HepG2 (cell line): ENCODE measurements at regions not wholly inside any gene's neighbourhood (a gene's known extent, or its start where the extent isn't known, plus 50 kb on each side); places are given as distances from the start of the nearest gene placed in this dataset.

Experiments used
- ATAC-seq: fragments of 200-7000 bp; cut with Tn5 transposase; 3 replicates; pipeline ENCODE4 v1.9.1; 2020; ENCODE audit warnings: mild to moderate bottlenecking, moderate library complexity
- BruUV-seq: library from RNA; stranded (reverse); fragments of 400-500 nt; replicated peaks from 2 replicates; lab custom pipeline; 2021; lab: Mats Ljungman, UMichigan
- CTCF ChIA-PET: fragments of 300-600 bp; formaldehyde crosslinking; extraction: SDS; loops from one replicate; lab custom pipeline; 2021; ENCODE audit warnings: low total read pairs, inconsistent platforms, low intra/inter-chr PET ratio; lab: Yijun Ruan, JAX
- POLR2A ChIA-PET: fragments of 350-600 bp; sonication (Branson Sonifier 250); formaldehyde crosslinking; loops from one replicate; lab custom pipeline; 2020; ENCODE audit warnings: antibody characterized with exemption, inconsistent platforms; lab: Yijun Ruan, JAX
- DNase-seq: peaks from one replicate; pipeline ENCODE4 v3.0.0-alpha.2; 2015; ENCODE audit warnings: low spot score
- FAIRE-seq: peaks from 3 replicates; lab custom pipeline; 2011; peaks lifted over from hg19 to GRCh38; lab: Jason Lieb, UNC
- H2AFZ ChIP-seq: one replicate; pipeline ENCODE4 v1.6.1; 2011; ENCODE audit warnings: low read length, inconsistent platforms
- H3K27ac ChIP-seq: fragments of 300-600 bp; 3 replicates; pipeline ENCODE4 v1.8.0; 2011; ENCODE audit warnings: mixed run types, mild to moderate bottlenecking, mixed read lengths, low read length, inconsistent platforms; ENCODE audit not compliant: insufficient read depth; ENCODE audit errors: extremely low read length
- H3K27me3 ChIP-seq, 2 experiments: fragments of 200-600 bp in 1 of 2; 2 replicates in 1 of 2; 3 replicates in 1 of 2; pipeline versions ENCODE4 v1.6.0 to v1.8.0; 2011; ENCODE audit warnings: low read length in 2 of 2, mild to moderate bottlenecking in 2 of 2, moderate library complexity in 2 of 2, inconsistent platforms in 1 of 2; ENCODE audit not compliant: insufficient read depth in 2 of 2, control insufficient read depth in 1 of 2
- H3K36me3 ChIP-seq, 2 experiments: fragments of 200-600 bp in 1 of 2; replicated peaks in 1 of 2; 2 replicates in 1 of 2; 3 replicates in 1 of 2; pipeline versions ENCODE4 v1.5.1 to v1.8.0; 2011; ENCODE audit warnings: low read length in 2 of 2, inconsistent platforms in 1 of 2; ENCODE audit not compliant: insufficient read depth in 2 of 2, control insufficient read depth in 1 of 2
- H3K4me1 ChIP-seq: 2 replicates; pipeline ENCODE4 v1.5.1; 2012; ENCODE audit warnings: low read length, inconsistent platforms; ENCODE audit not compliant: insufficient read depth
- H3K4me2 ChIP-seq: 2 replicates; pipeline ENCODE4 v1.6.0; 2011; ENCODE audit warnings: low read depth, low read length, inconsistent platforms
- H3K4me3 ChIP-seq, 3 experiments: fragments of 200-600 bp in 1 of 3; sonication (generic), shearing (Covaris generic) in 1 of 3; replicated peaks in 1 of 3; 2 replicates each; pipeline ENCODE4 v1.5.1; 2011 to 2016; ENCODE audit warnings: low read length in 3 of 3, inconsistent platforms in 2 of 3, low read depth in 2 of 3, mild to moderate bottlenecking in 2 of 3, control low read depth in 1 of 3, mixed read lengths in 1 of 3; ENCODE audit not compliant: insufficient read depth in 1 of 3
- H3K79me2 ChIP-seq: one replicate; pipeline ENCODE4 v1.6.1; 2011; ENCODE audit warnings: low read length, inconsistent platforms; ENCODE audit not compliant: insufficient read depth
- H3K9ac ChIP-seq: 2 replicates; pipeline ENCODE4 v1.6.0; 2011; ENCODE audit warnings: mild to moderate bottlenecking, low read depth, low read length, inconsistent platforms; ENCODE audit not compliant: insufficient read depth
- H3K9me3 ChIP-seq: 2 replicates; pipeline ENCODE4 v1.5.1; 2012; ENCODE audit warnings: mild to moderate bottlenecking, low read length
- H4K20me1 ChIP-seq: 2 replicates; pipeline ENCODE4 v1.6.0; 2011; ENCODE audit warnings: inconsistent platforms, mild to moderate bottlenecking, low read length, moderate library complexity; ENCODE audit not compliant: insufficient read depth
- HMGA1 ChIP-seq: sonication (generic); formaldehyde crosslinking; conservative IDR thresholded peaks from 2 replicates; pipeline ENCODE4 v1.4.0; 2020; ENCODE audit warnings: missing genetic modification reagents
- IKZF1 ChIP-seq: fragments of 450-650 bp; IDR thresholded peaks from 2 replicates; pipeline ENCODE4 v1.7.1; 2016
- KDM5A ChIP-seq: fragments of 200-600 bp; sonication (generic); IDR thresholded peaks from 2 replicates; pipeline ENCODE4 v1.7.0; 2018; ENCODE audit warnings: antibody characterized with exemption, mild to moderate bottlenecking, low read length, borderline replicate concordance
- NCOR1 ChIP-seq: fragments of 200-600 bp; sonication (generic); IDR thresholded peaks from 2 replicates; pipeline ENCODE4 v1.7.0; 2017; ENCODE audit warnings: antibody characterized with exemption, low read length, borderline replicate concordance
- NR2F1 ChIP-seq, 2 experiments: fragments of 450-650 bp in 1 of 2; formaldehyde crosslinking in 1 of 2; IDR thresholded peaks; 2 replicates each; pipeline versions ENCODE4 v1.5.0 to v1.6.1; 2016 to 2020; ENCODE audit warnings: mild to moderate bottlenecking in 1 of 2, missing compliant biosample characterization in 1 of 2, missing genetic modification reagents in 1 of 2, moderate library complexity in 1 of 2
- PHF20 ChIP-seq: sonication (generic); formaldehyde crosslinking; IDR thresholded peaks from 2 replicates; pipeline ENCODE4 v1.5.0; 2020; ENCODE audit warnings: mild to moderate bottlenecking, missing genetic modification reagents
- PRMT3 ChIP-seq: sonication (generic); formaldehyde crosslinking; IDR thresholded peaks from 2 replicates; pipeline ENCODE4 v1.8.1; 2022; ENCODE audit warnings: low read depth, mild to moderate bottlenecking, moderate library complexity, missing genetic modification reagents, borderline replicate concordance
- RBFOX2 ChIP-seq: fragments of 200-400 bp; formaldehyde crosslinking; IDR thresholded peaks from 2 replicates; pipeline ENCODE4 v1.6.1; 2017; ENCODE audit warnings: low read depth, mild to moderate bottlenecking, low read length
- RELA ChIP-seq: sonication (generic); formaldehyde crosslinking; IDR thresholded peaks from 2 replicates; pipeline ENCODE4 v1.4.0; 2020; ENCODE audit warnings: missing genetic modification reagents
- SALL1 ChIP-seq: sonication (generic); formaldehyde crosslinking; IDR thresholded peaks from 2 replicates; pipeline ENCODE4 v1.8.0; 2022; ENCODE audit warnings: mild to moderate bottlenecking, missing genetic modification reagents
- SOX13 ChIP-seq, 3 experiments: fragments of 450-650 bp in 1 of 3; sonication (generic) in 1 of 3; formaldehyde crosslinking in 1 of 3; IDR thresholded peaks in 2 of 3; conservative IDR thresholded peaks in 1 of 3; 2 replicates each; pipeline versions ENCODE4 v1.5.0 to v1.6.1; 2016 to 2020; ENCODE audit warnings: antibody characterized with exemption in 1 of 3, mild to moderate bottlenecking in 1 of 3, missing compliant biosample characterization in 1 of 3, missing genetic modification reagents in 1 of 3, moderate library complexity in 1 of 3
- THAP8 ChIP-seq: sonication (generic); formaldehyde crosslinking; IDR thresholded peaks from 2 replicates; pipeline ENCODE4 v1.5.1; 2020; ENCODE audit warnings: missing genetic modification reagents, mild to moderate bottlenecking, borderline replicate concordance
- TSC22D2 ChIP-seq: sonication (generic); formaldehyde crosslinking; IDR thresholded peaks from 2 replicates; pipeline ENCODE4 v1.5.1; 2020; ENCODE audit warnings: missing genetic modification reagents, mild to moderate bottlenecking, borderline replicate concordance
- ZNF44 ChIP-seq: sonication (generic); formaldehyde crosslinking; IDR thresholded peaks from 2 replicates; pipeline ENCODE4 v1.5.1; 2020; ENCODE audit warnings: mild to moderate bottlenecking, missing genetic modification reagents
- ZNF616 ChIP-seq: sonication (generic); formaldehyde crosslinking; IDR thresholded peaks from 2 replicates; pipeline ENCODE4 v1.5.0; 2020; ENCODE audit warnings: low read depth, mild to moderate bottlenecking, missing genetic modification reagents
- WGBS: methylation state at CpG from one replicate; pipeline ENCODE4 v1.1.6; 2017; ENCODE audit warnings: low lambda C conversion rate; 5-methylcytosine and 5-hydroxymethylcytosine counted together
- in situ Hi-C: cut with HindIII; loops from 2 replicates; pipeline ENCODE4 v1.10.0; 2017; ENCODE audit warnings: low pct_unique_long_range_greater_than_20kb; ENCODE audit not compliant: extremely low pct_ligation_motif_present
- intact Hi-C: fragments of 100-400 bp; cut with micrococcal nuclease; formaldehyde crosslinking; loops from one replicate; pipeline ENCODE4 v1.10.0; 2022; ENCODE audit not compliant: unreplicated experiment
- TF ChIP-seq, protein P1 (sequence below): sonication (generic); formaldehyde crosslinking; IDR thresholded peaks from 2 replicates; pipeline ENCODE4 v1.9.0; 2021; ENCODE audit warnings: missing genetic modification reagents, borderline replicate concordance
- TF ChIP-seq, protein P2 (sequence below): IDR thresholded peaks from 2 replicates; pipeline ENCODE4 v1.6.1; 2016; ENCODE audit warnings: missing biosample characterization, missing genetic modification reagents, low read depth

GRCh38 chr2:16570516-16570915 is 95.1 kb downstream of the CYRIA start:
- no peak for ATAC-seq
- in situ Hi-C loops, result no loop called here

DNA sequence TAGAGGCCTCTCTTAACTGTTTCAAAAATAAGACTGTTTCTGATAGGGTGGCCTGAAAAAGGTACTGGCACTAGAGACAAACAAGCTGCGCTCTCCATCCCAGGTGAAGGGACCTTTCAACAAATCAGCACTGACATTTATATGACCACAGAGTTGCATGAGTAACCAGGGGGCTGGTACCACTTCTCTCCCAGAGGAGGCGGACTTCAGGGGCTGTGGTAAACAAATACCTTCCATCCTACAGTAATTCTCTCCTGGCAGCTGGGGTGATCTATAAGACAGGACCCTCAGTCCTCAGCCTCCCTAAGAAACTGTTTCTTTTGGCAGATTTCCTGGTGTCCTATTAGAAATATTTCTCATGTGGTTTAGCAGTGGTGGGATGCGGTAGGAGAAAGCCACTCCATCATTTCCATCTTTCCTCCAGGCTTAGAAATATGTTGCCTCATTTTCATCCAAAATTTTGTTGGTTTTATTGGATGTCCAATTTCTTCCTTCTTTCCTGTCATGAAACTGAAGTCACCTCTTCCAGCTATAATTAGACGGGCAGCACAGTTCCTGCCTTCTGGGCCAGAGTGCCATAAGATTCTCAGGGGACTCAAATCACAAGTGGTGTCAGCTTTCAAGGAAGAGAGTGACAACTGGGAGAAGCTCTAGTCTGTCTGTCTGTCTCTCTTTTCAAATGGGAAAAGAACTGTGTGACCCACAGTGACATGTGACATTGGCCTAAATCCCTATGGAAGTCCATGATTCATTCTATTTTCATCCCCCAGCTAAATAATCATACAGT is 96.4 kb downstream of the CYRIA start:
- ChIA-PET CTCF (no interaction called here), POLR2A (no interaction called here)
- Histone ChIP-seq H3K4me2 (no peak overlapping the region), H2AFZ (no peak overlapping the region), H3K4me3 (no peak overlapping the region), H3K27ac (no peak overlapping the region), H3K9me3 (peaks cover 12% of the 10 kb centered on the region; the same call in 1 of the 2 replicates), H3K79me2 (no peaks in the 10 kb centered on the region), H3K4me1 (no peaks in the 10 kb centered on the region), H4K20me1 (no peaks in the 10 kb centered on the region), H3K36me3 (no peaks in the 10 kb centered on the region), H3K27me3 (no peaks in the 10 kb centered on the region), H3K9ac (no peak overlapping the region)
- in situ Hi-C loops, result no loop called here
- FAIRE-seq, result no peak
- no TSS peak for BruUV-seq
- intact Hi-C loops, result no loop called here
- no peak for ATAC-seq
- DNase-seq, result no peak
- 39% methylated on average over 4 of the region's 4 CpGs for WGBS
- TF ChIP-seq ZNF616 (CRISPR knock-in tag) (no peak), PHF20 (CRISPR knock-in tag) (no peak), PRMT3 (CRISPR knock-in tag) (no peak), TSC22D2 (CRISPR knock-in tag) (no peak), ZNF44 (no peak), KDM5A (no peak)
- TF ChIP-seq, protein P1, sequence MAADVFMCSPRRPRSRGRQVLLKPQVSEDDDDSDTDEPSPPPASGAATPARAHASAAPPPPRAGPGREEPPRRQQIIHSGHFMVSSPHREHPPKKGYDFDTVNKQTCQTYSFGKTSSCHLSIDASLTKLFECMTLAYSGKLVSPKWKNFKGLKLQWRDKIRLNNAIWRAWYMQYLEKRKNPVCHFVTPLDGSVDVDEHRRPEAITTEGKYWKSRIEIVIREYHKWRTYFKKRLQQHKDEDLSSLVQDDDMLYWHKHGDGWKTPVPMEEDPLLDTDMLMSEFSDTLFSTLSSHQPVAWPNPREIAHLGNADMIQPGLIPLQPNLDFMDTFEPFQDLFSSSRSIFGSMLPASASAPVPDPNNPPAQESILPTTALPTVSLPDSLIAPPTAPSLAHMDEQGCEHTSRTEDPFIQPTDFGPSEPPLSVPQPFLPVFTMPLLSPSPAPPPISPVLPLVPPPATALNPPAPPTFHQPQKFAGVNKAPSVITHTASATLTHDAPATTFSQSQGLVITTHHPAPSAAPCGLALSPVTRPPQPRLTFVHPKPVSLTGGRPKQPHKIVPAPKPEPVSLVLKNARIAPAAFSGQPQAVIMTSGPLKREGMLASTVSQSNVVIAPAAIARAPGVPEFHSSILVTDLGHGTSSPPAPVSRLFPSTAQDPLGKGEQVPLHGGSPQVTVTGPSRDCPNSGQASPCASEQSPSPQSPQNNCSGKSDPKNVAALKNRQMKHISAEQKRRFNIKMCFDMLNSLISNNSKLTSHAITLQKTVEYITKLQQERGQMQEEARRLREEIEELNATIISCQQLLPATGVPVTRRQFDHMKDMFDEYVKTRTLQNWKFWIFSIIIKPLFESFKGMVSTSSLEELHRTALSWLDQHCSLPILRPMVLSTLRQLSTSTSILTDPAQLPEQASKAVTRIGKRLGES, result no peak
- TF ChIP-seq, protein P2, sequence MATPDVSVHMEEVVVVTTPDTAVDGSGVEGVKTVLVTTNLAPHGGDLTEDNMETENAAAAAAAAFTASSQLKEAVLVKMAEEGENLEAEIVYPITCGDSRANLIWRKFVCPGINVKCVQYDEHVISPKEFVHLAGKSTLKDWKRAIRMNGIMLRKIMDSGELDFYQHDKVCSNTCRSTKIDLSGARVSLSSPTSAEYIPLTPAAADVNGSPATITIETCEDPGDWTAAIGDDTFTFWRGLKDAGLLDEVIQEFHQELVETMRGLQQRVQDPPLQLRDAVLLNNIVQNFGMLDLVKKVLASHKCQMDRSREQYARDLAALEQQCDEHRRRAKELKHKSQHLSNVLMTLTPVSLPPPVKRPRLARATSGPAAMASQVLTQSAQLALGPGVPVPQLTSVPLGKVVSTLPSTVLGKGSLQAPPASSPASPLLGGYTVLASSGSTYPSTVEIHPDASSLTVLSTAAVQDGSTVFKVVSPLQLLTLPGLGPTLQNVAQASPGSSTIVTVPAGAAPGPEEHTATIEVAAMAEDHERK (CRISPR knock-in tag), result no peak

More at GRCh38 chr2:16570516-16570915, 95.1 kb downstream of the CYRIA start:
- no peak overlapping the region for H3K4me3 ChIP-seq
- no peaks in the 10 kb centered on the region for H3K79me2 ChIP-seq
- no peaks in the 10 kb centered on the region for H4K20me1 ChIP-seq
- no peak for DNase-seq
- CTCF ChIA-PET, result no interaction called here
- no peak for FAIRE-seq
- H2AFZ ChIP-seq, result no peak overlapping the region
- no peak for TF ChIP-seq RELA (CRISPR knock-in tag)
- TF ChIP-seq HMGA1 (CRISPR knock-in tag), result no peak
- TF ChIP-seq SOX13 (IDR thresholded peaks at IDR 0.05), result no peak
- no peak for TF ChIP-seq SOX13 (CRISPR knock-in tag; conservative IDR thresholded peaks at IDR 0.05 in 1 of 2, IDR thresholded peaks at IDR 0.05 in 1 of 2)
- TF ChIP-seq NCOR1, result no peak
- no peak for TF ChIP-seq THAP8 (CRISPR knock-in tag)
- TF ChIP-seq SALL1 (CRISPR knock-in tag), result no peak
- TF ChIP-seq RBFOX2, result no peak
- TF ChIP-seq NR2F1 (CRISPR knock-in tag; IDR thresholded peaks at IDR 0.05), result no peak
- TF ChIP-seq IKZF1, result no peak
- BruUV-seq, result no TSS peak
- no peak overlapping the region for H3K27ac ChIP-seq
- no peaks in the 10 kb centered on the region for H3K36me3 ChIP-seq
- H3K4me1 ChIP-seq, result no peaks in the 10 kb centered on the region
- POLR2A ChIA-PET, result no interaction called here
- no peaks in the 10 kb centered on the region for H3K27me3 ChIP-seq
- no peak overlapping the region for H3K9ac ChIP-seq
- intact Hi-C loops, result no loop called here
- peaks cover 23% of the 10 kb centered on the region for H3K9me3 ChIP-seq
- 13% methylated on average over 3 of the region's 3 CpGs for WGBS
- no peak overlapping the region for H3K4me2 ChIP-seq
